HCT116 (cell line): ENCODE measurements at regions not wholly inside any gene's neighbourhood (a gene's known extent, or its start where the extent isn't known, plus 50 kb on each side); places are given as distances from the start of the nearest gene placed in this dataset.

Source experiments
- ATAC-seq: fragments of 200-7000 bp; cut with Tn5 transposase; 2 replicates; pipeline ENCODE4 v1.9.1; 2020; ENCODE audit warnings: mild to moderate bottlenecking, moderate library complexity
- BruUV-seq: library from RNA; stranded (reverse); fragments of 400-500 nt; replicated peaks from 2 replicates; lab custom pipeline; 2021; lab: Mats Ljungman, UMichigan
- CTCF ChIA-PET: fragments of 300-600 bp; sonication (Branson Sonifier 250); formaldehyde crosslinking; loops from one replicate; lab custom pipeline; 2021; ENCODE audit warnings: antibody characterized with exemption; lab: Charles Lee
- POLR2A ChIA-PET: fragments of 300-600, 350-600 bp; sonication (Branson Sonifier 250); formaldehyde crosslinking; loops from one replicate; lab custom pipeline; 2021; ENCODE audit warnings: antibody characterized with exemption; lab: Charles Lee
- RAD21 ChIA-PET, 2 experiments: fragments of 300-600 bp; sonication (Branson Sonifier 250); formaldehyde crosslinking; loops; one replicate each; lab custom pipeline; 2023; ENCODE audit warnings: low total read pairs in 2 of 2; ENCODE audit not compliant: uncharacterized antibody in 2 of 2, unreplicated experiment in 2 of 2, low non-redundant PET in 1 of 2; lab: Charles Lee
- DNase-seq: peaks from one replicate; pipeline ENCODE4 v3.0.0-alpha.2; 2010; ENCODE audit warnings: low read depth, low spot score
- H2AFZ ChIP-seq: fragments of 200-600 bp; shearing (Covaris generic), sonication (generic); 2 replicates; pipeline ENCODE4 v1.6.1; 2017; ENCODE audit warnings: low read depth, mixed run types, mixed read lengths, antibody characterized with exemption, low read length; ENCODE audit not compliant: poor library complexity, severe bottlenecking
- H3K27ac ChIP-seq: 2 replicates; pipeline ENCODE4 v1.5.1; 2012; ENCODE audit warnings: low read depth, low read length
- H3K27me3 ChIP-seq: fragments of 200-600 bp; sonication (generic); 2 replicates; pipeline ENCODE4 v1.6.1; 2016; ENCODE audit warnings: mixed run types, low read length, mixed read lengths; ENCODE audit not compliant: insufficient read depth
- H3K36me3 ChIP-seq, 2 experiments: fragments of 200-500 bp in 1 of 2; fragments of 200-600 bp in 1 of 2; sonication (Bioruptor generic) in 1 of 2; sonication (generic) in 1 of 2; 2 replicates each; pipeline versions ENCODE4 v1.5.1 to v1.6.1; 2014 to 2016; ENCODE audit warnings: low read length in 2 of 2, inconsistent platforms in 1 of 2, mixed read lengths in 1 of 2, mixed run types in 1 of 2; ENCODE audit not compliant: insufficient read depth in 2 of 2, control insufficient read depth in 1 of 2
- H3K4me1 ChIP-seq, 2 experiments: fragments of 200-600 bp in 1 of 2; sonication (generic) in 1 of 2; 2 replicates each; pipeline versions ENCODE4 v1.5.1 to v1.6.1; 2012 to 2017; ENCODE audit warnings: low read length in 2 of 2, inconsistent platforms in 1 of 2, mild to moderate bottlenecking in 1 of 2, mixed read lengths in 1 of 2, mixed run types in 1 of 2, moderate library complexity in 1 of 2; ENCODE audit not compliant: insufficient read depth in 2 of 2, control insufficient read depth in 1 of 2
- H3K4me2 ChIP-seq: fragments of 200-600 bp; sonication (generic); 2 replicates; pipeline ENCODE4 v1.6.1; 2017; ENCODE audit warnings: mixed run types, low read length, mixed read lengths
- H3K4me3 ChIP-seq, 2 experiments: fragments of 200-600 bp in 1 of 2; sonication (generic) in 1 of 2; replicated peaks in 1 of 2; 2 replicates each; pipeline ENCODE4 v1.5.1; 2011 to 2016; ENCODE audit warnings: low read length in 2 of 2, control low read depth in 1 of 2, low read depth in 1 of 2, mild to moderate bottlenecking in 1 of 2, mixed read lengths in 1 of 2, mixed run types in 1 of 2
- H3K79me2 ChIP-seq: fragments of 200-600 bp; sonication (generic); 2 replicates; pipeline ENCODE4 v1.6.1; 2017; ENCODE audit warnings: mild to moderate bottlenecking, mixed run types, low read length, moderate library complexity, mixed read lengths; ENCODE audit not compliant: insufficient read depth
- H3K9ac ChIP-seq: fragments of 200-600 bp; sonication (generic); 2 replicates; pipeline ENCODE4 v1.6.1; 2016; ENCODE audit warnings: low read length, mixed read lengths
- H3K9me2 ChIP-seq: fragments of 200-600 bp; sonication (generic), shearing (Covaris generic); 2 replicates; pipeline ENCODE4 v1.6.1; 2017; ENCODE audit warnings: mixed run types, mild to moderate bottlenecking, moderate library complexity; ENCODE audit not compliant: insufficient read depth
- H3K9me3 ChIP-seq, 2 experiments: fragments of 200-500 bp in 1 of 2; fragments of 200-600 bp in 1 of 2; sonication (Bioruptor generic) in 1 of 2; sonication (generic) in 1 of 2; 2 replicates each; pipeline ENCODE4 v1.6.1; 2014 to 2017; ENCODE audit warnings: low read length in 2 of 2, mixed read lengths in 2 of 2, inconsistent platforms in 1 of 2, low read depth in 1 of 2, mild to moderate bottlenecking in 1 of 2, mixed run types in 1 of 2, moderate library complexity in 1 of 2; ENCODE audit not compliant: control insufficient read depth in 1 of 2, insufficient read depth in 1 of 2
- H4K20me1 ChIP-seq: fragments of 200-600 bp; sonication (generic), shearing (Covaris generic); 2 replicates; pipeline ENCODE4 v1.6.1; 2017; ENCODE audit warnings: mixed run types, mild to moderate bottlenecking, moderate library complexity; ENCODE audit not compliant: insufficient read depth
- REST ChIP-seq: IDR thresholded peaks from 2 replicates; pipeline ENCODE4 v1.6.1; 2012; ENCODE audit warnings: low read depth
- TCF7L2 ChIP-seq: IDR thresholded peaks from 2 replicates; pipeline ENCODE4 v1.7.0; 2011; ENCODE audit warnings: borderline replicate concordance, inconsistent platforms; ENCODE audit not compliant: insufficient read depth, insufficient read length; ENCODE audit errors: extremely low read depth
- YY1 ChIP-seq: IDR thresholded peaks from 2 replicates; pipeline ENCODE4 v1.6.1; 2011; ENCODE audit warnings: low read length, low read depth, moderate library complexity, mild to moderate bottlenecking; ENCODE audit not compliant: insufficient replicate concordance; ENCODE audit errors: extremely low read depth
- intact Hi-C: fragments of 100-400 bp; cut with micrococcal nuclease; formaldehyde crosslinking; loops from 2 replicates; pipeline ENCODE4 v1.10.0; 2022
- TF ChIP-seq, protein P1 (sequence below), 3 experiments: fragments of 200-600 bp in 1 of 3; sonication (generic) in 1 of 3; IDR thresholded peaks in 2 of 3; conservative IDR thresholded peaks in 1 of 3; 2 replicates each; pipeline ENCODE4 v1.5.1; 2012 to 2017; ENCODE audit warnings: low read depth in 2 of 3, low read length in 2 of 3, antibody characterized with exemption in 1 of 3, borderline replicate concordance in 1 of 3, control low read depth in 1 of 3, mild to moderate bottlenecking in 1 of 3, mixed read lengths in 1 of 3, mixed run types in 1 of 3, moderate library complexity in 1 of 3; ENCODE audit not compliant: insufficient read depth in 1 of 3

DNA sequence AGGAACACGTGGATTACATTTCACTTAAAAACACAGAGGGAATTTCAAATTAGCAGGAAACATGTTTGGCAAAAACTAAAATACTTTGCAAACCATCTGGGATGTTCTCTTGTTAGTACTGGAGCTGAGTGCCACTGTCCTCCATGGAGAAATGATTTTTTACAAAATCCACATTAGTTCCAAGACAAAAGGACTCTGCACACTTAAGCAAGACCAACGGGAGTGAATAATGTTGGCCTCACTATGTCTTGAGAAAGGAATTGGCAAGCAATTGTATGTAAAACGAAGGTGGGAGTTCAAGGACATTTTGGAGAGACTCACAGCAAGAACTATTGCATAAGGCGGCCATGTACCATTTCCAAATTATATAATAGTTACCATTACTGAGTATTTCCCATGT is 547.5 kb downstream of the EBF1 start:
- Histone ChIP-seq H3K36me3 (no peaks in the 10 kb centered on the region), H2AFZ (no peak overlapping the region), H3K79me2 (no peaks in the 10 kb centered on the region), H3K27ac (no peak overlapping the region), H3K4me1 (no peaks in the 10 kb centered on the region), H3K9me2 (no peaks in the 10 kb centered on the region), H4K20me1 (no peaks in the 10 kb centered on the region), H3K9ac (no peak overlapping the region), H3K27me3 (no peaks in the 10 kb centered on the region), H3K4me3 (no peak overlapping the region), H3K9me3 (no peaks in the 10 kb centered on the region), H3K4me2 (no peak overlapping the region)
- DNase-seq: no peak
- CTCF ChIA-PET: no interaction called here
- ATAC-seq: no peak
- RAD21 ChIA-PET: no interaction called here
- intact Hi-C loops: no loop called here
- TF ChIP-seq TCF7L2 (no peak), YY1 (no peak), REST (no peak)
- TF ChIP-seq, protein P1, sequence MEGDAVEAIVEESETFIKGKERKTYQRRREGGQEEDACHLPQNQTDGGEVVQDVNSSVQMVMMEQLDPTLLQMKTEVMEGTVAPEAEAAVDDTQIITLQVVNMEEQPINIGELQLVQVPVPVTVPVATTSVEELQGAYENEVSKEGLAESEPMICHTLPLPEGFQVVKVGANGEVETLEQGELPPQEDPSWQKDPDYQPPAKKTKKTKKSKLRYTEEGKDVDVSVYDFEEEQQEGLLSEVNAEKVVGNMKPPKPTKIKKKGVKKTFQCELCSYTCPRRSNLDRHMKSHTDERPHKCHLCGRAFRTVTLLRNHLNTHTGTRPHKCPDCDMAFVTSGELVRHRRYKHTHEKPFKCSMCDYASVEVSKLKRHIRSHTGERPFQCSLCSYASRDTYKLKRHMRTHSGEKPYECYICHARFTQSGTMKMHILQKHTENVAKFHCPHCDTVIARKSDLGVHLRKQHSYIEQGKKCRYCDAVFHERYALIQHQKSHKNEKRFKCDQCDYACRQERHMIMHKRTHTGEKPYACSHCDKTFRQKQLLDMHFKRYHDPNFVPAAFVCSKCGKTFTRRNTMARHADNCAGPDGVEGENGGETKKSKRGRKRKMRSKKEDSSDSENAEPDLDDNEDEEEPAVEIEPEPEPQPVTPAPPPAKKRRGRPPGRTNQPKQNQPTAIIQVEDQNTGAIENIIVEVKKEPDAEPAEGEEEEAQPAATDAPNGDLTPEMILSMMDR (IDR thresholded peaks at IDR 0.05 in 2 of 3, conservative IDR thresholded peaks at IDR 0.05 in 1 of 3; ENCODE audit: borderline replicate concordance in 1 of 3, insufficient read depth in 1 of 3, low read depth in 2 of 3, low read length in 2 of 3): no peak
- BruUV-seq: no TSS peak
- POLR2A ChIA-PET: no interaction called here
